RPMI7951 (cell line): ENCODE measurements at regions not wholly inside any gene's neighbourhood (a gene's known extent, or its start where the extent isn't known, plus 50 kb on each side); places are given as distances from the start of the nearest gene placed in this dataset.
"Not testable (repeated sequence)": the region's sequence is repeated elsewhere in the genome, so short reads cannot be mapped to it uniquely, and the experiment has no call there.

Source experiments
- DNase-seq: peaks from one replicate; pipeline ENCODE4 v3.0.0-alpha.2; 2012; ENCODE audit warnings: low read depth

DNA sequence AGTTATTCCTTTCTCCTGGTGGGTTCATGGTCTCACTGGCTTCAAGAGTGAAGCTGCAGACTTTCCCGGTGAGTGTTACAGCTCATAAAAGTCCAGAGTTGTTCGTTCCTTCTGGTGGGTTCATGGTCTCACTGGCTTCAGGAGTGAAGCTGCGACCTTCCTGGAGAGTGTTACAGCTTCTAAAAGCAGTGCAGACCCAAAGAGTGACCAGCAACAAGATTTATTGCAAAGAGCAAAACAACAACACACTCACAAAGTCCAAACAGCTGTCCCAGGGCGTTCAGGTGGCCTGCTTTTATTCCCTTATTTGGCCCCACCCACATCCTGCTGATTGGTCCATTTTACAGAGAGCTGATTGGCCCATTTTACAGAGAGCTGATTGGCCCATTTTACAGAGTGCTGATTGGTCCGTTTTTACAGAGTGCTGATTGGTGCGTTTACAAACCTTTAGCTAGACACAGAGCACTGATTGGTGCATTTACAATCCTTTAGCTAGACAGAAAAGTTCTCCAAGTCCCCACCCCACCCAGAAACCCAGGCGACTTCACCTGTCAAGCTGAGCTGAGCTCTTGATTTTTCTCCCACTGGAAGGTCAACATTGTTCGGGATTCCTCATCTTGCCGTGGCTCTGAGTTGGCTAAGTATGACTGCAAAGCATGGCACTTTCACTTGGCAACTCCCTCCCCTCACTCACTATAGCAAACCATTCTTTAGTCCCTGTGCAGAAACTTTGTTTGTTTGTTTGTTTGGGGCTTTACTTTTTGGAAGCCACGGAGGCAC lies 87.3 kb upstream of the EEPD1 start:
- DNase-seq, result not testable (repeated sequence)

- no peak for DNase-seq
Measured at GRCh38 chr7:36066343-36066664, 86.8 kb upstream of the EEPD1 start.

DNA sequence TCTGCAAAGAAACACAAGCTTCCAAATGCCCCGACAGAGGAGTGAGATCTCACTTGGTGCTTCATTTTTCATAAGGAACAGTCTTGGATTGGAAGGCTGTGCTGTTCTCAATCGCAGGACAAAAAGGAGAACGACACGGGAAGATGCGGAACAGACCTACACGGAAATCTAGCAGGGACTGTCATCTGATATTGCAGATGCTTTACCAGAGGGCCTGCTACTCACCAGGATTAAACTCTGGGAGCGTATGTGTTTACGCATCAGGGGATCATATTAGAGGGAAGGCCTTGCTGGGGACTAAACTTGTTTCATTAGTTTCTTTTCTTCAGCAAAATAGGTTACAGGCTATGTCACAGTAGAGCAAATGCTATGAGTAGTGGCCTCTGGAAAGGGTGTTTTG lies 82.8 kb upstream of the EEPD1 start:
- no peak for DNase-seq

DNA sequence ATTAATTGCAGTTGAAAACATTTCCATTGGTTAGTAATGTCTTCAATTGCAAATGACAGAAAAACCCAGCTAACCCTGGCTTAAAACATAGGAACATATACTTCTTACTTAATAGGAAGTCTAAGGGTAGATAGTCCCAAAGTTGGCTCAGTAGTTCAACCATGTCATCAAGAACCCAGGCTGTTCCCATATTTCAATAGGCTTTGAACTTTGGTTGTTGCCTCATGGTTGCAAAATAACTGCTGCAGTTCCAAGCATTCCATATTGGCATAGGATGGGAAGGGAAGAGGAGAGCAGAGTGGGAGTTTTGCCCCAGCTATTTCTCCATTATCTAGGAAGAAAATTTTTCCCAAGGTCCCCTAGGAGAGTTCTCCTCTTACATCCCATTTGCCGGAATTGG lies 81.4 kb upstream of the EEPD1 start:
- DNase-seq, result no peak

GRCh38 chr7:36072620-36073019 lies 80.4 kb upstream of the EEPD1 start:
- no peak for DNase-seq

- no peak for DNase-seq
Measured at GRCh38 chr7:36075561-36075960, 77.5 kb upstream of the EEPD1 start.

GRCh38 chr7:36076074-36076473 lies 77.0 kb upstream of the EEPD1 start:
- DNase-seq, result no peak

GRCh38 chr7:36078816-36079360 lies 74.2 kb upstream of the EEPD1 start:
- no peak for DNase-seq

DNA sequence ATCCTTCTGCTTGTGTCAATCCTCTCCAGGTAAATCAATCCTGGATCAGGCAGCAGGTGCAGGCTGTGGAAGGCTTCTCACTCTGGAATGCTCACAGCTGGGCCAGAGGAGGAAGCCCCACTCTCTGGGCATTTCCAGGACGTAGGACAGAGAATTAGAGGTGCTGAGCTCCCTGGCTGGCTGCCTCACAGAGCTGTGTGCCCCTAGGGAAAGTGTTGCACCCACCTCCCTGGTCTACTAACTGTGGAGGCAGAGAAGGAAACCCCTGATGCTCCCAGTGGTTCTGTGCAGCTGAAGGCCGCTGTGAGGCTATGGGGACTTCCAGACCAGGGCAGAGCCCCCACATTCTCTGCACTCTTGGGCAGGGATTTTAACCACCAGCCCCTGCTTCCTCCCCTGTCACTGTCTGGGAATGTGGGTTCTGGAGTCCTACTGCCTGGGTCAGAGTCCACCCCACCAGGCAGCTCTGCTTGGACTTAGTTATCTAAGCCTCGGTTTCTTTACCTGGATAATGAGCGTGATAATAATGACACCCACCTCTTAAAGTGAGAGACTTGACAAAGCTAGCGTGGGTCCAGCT lies 73.5 kb upstream of the EEPD1 start:
- peak; percentile 11 for DNase-seq

DNA sequence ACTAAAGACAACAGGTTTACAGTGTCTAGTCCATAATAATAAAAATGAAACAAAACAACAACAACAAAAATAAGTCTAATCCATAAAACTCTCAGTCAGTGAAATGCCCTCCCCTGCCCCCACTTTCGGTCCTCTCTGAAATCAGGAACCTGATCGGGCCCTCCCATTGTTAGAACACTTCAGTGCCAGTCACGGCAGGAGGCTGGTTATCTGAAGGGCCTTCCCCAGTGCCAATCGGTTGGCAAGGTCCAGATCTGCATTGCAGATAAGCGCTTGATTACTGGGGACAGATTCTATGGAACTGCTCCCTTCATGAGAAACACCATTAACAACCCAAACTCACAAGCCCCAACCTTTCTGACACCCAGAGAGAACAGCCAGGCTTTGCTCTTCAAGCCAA lies 72.2 kb upstream of the EEPD1 start:
- no peak for DNase-seq

DNA sequence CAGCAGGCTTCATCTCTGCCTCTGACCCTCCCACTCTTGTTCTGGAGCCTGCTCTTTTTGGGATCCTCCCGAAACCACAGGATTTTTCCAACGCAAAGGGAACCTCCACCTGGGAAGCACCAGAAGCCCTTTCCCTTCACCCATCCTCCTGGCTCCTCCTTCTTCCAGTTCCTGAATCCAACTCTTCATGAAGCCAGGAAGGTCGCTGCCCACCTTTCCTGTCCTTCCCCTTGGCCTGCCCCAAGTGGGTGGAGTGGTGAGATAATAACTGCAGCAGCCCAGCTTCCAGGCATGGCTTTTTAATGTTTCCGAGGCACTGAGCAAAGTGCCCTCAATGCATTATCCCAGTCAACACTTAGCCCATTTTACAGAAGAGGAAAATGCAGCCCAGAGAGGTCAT lies 70.8 kb upstream of the EEPD1 start:
- no peak for DNase-seq

DNA sequence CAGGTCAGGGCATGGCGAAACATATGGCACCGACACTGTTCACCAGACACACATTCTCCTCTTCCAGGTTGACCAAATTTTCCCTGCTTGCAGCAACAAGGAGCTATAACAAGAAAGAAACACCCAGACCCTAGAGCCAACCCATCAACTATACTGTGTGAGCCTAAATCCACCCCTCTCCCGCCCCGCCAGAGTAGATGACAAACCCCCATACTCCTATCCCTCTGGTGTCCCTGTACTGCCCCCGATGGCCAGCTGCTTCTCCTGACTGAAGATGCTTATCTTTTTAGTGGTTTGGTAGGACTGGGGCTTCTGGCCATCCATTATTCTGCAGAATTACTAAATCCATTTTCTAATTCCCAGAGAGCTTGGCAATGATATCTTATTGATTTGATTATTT lies 70.1 kb upstream of the EEPD1 start:
- DNase-seq, result peak; percentile 33

GRCh38 chr7:36083626-36084380 lies 69.3 kb upstream of the EEPD1 start:
- DNase-seq, result no peak

- peak; percentile 91 for DNase-seq
Measured at GRCh38 chr7:36084485-36085091, 68.5 kb upstream of the EEPD1 start.

- no peak for DNase-seq
Measured at GRCh38 chr7:36085096-36085495, 68.0 kb upstream of the EEPD1 start.

DNA sequence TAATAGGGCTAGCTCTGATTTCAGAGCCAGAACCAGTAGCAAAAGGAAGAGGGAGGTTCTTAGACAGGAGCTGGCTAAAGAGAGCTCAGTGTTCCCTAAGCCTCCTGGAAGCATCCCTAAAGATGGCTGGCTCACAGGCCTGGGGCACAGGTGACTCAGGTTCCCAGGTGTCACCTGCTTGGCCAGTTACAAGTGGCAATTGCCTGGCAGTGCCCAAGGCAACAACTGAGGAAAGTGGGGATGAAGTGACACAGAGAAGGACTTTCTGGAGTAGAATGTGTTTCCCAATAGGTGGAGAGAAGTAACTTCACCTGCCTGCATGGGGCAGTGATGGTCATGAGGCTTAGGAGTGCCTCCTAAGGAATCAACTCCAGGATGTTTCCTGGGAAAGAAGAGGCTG lies 66.5 kb upstream of the EEPD1 start:
- no peak for DNase-seq

GRCh38 chr7:36088553-36088952 lies 64.5 kb upstream of the EEPD1 start:
- DNase-seq, result no peak

GRCh38 chr7:36088966-36089365 lies 64.1 kb upstream of the EEPD1 start:
- DNase-seq, result no peak

- peak; percentile 39 for DNase-seq
Measured at GRCh38 chr7:36090976-36091873, 61.8 kb upstream of the EEPD1 start.

- DNase-seq, result no peak
Measured at GRCh38 chr7:36091874-36092176, 61.2 kb upstream of the EEPD1 start.

DNA sequence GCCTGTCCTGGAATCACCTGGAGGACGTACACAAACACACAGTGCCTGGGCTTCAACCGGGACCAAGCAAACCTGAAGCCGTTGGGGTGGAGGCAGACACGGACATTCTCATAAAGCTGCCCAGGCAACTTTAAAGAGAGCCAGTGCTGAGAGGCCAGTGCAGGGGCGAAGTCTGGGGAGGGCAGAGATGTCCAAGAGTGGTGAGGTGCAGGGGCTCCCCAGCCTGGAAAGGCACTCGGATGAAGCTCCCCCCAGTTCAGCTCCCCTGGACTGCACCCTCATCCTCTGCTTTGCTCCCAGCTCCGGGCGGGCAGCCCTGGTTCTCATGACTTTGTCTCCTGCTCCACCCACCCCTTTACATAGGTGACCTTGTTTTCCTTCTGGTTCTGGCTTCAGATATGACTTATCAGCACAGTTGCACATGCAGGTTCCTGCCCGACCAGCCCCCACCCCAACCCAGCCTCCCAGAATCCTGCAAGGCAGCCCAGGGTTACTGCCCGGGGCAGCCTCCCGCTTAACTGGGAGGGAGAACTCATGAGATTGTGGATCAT lies 60.8 kb upstream of the EEPD1 start:
- no peak for DNase-seq
